ENCODE measurements at regions not wholly inside any gene's neighbourhood (a gene's known extent, or its start where the extent isn't known, plus 50 kb on each side); places are given as distances from the start of the nearest gene placed in this dataset.

DNA sequence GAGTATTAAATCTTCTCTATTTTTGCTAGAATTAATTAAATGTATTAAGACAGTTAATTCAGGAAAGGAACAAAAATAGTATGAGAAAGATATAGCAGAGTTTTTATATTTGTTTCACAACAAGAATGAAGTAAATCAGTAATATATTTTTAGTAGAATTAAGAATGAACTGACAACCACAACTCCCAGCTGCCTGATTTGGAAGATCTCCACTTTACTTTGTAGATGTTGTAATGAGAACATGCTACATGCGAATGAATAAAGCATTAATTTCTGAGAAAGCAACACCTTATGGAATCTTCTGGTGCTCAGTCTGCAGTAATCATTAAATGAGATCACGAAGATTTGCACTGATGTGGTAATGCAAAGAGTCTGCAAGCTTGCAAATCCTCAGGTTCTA is 695.6 kb upstream of the PCDH7 start:
- TF ChIP-seq ZNF274 (IDR thresholded peaks at IDR 0.05; ENCODE audit: low read depth, low read length) (no peak), YY1 (IDR thresholded peaks at IDR 0.05; ENCODE audit: insufficient read depth, insufficient read length) (no peak)
